PC-9 (cell line): ENCODE measurements at regions not wholly inside any gene's neighbourhood (a gene's known extent, or its start where the extent isn't known, plus 50 kb on each side); places are given as distances from the start of the nearest gene placed in this dataset.

Source experiments
- BruUV-seq: library from RNA; stranded (reverse); fragments of 400-500 nt; replicated peaks from 2 replicates; lab custom pipeline; 2021; lab: Mats Ljungman, UMichigan
- CTCF ChIA-PET: fragments of 300-600 bp; sonication (Branson Sonifier 250); formaldehyde crosslinking; loops from one replicate; lab custom pipeline; 2022; ENCODE audit warnings: antibody characterized with exemption; lab: Charles Lee
- POLR2A ChIA-PET: fragments of 300-600 bp; sonication (Branson Sonifier 250); formaldehyde crosslinking; loops from one replicate; lab custom pipeline; 2022; ENCODE audit warnings: antibody characterized with exemption; ENCODE audit not compliant: unreplicated experiment; lab: Charles Lee
- DNase-seq, 2 experiments: peaks; one replicate each; pipeline versions ENCODE4 v3.0.0 to v3.0.0-alpha.2; 2015 to 2022; ENCODE audit warnings: mixed read lengths in 1 of 2
- H2AFZ ChIP-seq: fragments of 200-600 bp; sonication (generic); 2 replicates; pipeline ENCODE4 v1.8.1; 2017; ENCODE audit warnings: antibody characterized with exemption
- H3F3A ChIP-seq: fragments of 200-600 bp; sonication (generic); 2 replicates; pipeline ENCODE4 v1.8.1; 2017; ENCODE audit warnings: antibody characterized with exemption, mild to moderate bottlenecking, low read depth; ENCODE audit not compliant: insufficient read depth
- H3K27ac ChIP-seq: fragments of 200-600 bp; sonication (generic); 2 replicates; pipeline ENCODE4 v1.6.1; 2016; ENCODE audit warnings: mixed run types
- H3K27me3 ChIP-seq: fragments of 200-600 bp; sonication (generic); 2 replicates; pipeline ENCODE4 v1.6.1; 2016; ENCODE audit warnings: low read depth, mixed run types; ENCODE audit not compliant: insufficient read depth
- H3K36me3 ChIP-seq: fragments of 200-600 bp; sonication (generic); 2 replicates; pipeline ENCODE4 v1.6.1; 2016; ENCODE audit warnings: low read depth, mixed run types
- H3K4me1 ChIP-seq: fragments of 200-600 bp; sonication (generic); replicated peaks from 2 replicates; pipeline ENCODE4 v1.6.1; 2016; ENCODE audit warnings: mixed run types; ENCODE audit not compliant: insufficient read depth
- H3K4me2 ChIP-seq: fragments of 200-600 bp; sonication (generic); 2 replicates; pipeline ENCODE4 v1.6.1; 2017; ENCODE audit warnings: mixed run types
- H3K4me3 ChIP-seq: fragments of 200-600 bp; sonication (generic); 2 replicates; pipeline ENCODE4 v1.6.1; 2016; ENCODE audit warnings: mixed run types
- H3K79me2 ChIP-seq: fragments of 200-600 bp; sonication (generic); 2 replicates; pipeline ENCODE4 v1.6.1; 2017; ENCODE audit warnings: low read depth, mixed run types
- H3K9me2 ChIP-seq: fragments of 200-600 bp; sonication (generic); 2 replicates; pipeline ENCODE4 v1.8.1; 2017; ENCODE audit warnings: mild to moderate bottlenecking; ENCODE audit not compliant: insufficient read depth
- H3K9me3 ChIP-seq: fragments of 200-600 bp; sonication (generic); 2 replicates; pipeline ENCODE4 v1.8.1; 2016; ENCODE audit warnings: low read depth; ENCODE audit not compliant: insufficient read depth
- H4K20me1 ChIP-seq: fragments of 200-600 bp; sonication (generic); 2 replicates; pipeline ENCODE4 v1.8.1; 2017; ENCODE audit not compliant: insufficient read depth
- CTCF ChIP-seq: fragments of 200-600 bp; sonication (generic); conservative IDR thresholded peaks from 2 replicates; pipeline ENCODE4 v1.6.1; 2017; ENCODE audit warnings: mixed run types, antibody characterized with exemption, mild to moderate bottlenecking, moderate library complexity
- EZH2 ChIP-seq: fragments of 200-600 bp; sonication (generic); IDR thresholded peaks from 2 replicates; pipeline ENCODE4 v1.8.0; 2017; ENCODE audit warnings: antibody characterized with exemption, low read depth
- intact Hi-C: fragments of 100-400 bp; cut with micrococcal nuclease; formaldehyde crosslinking; loops from one replicate; pipeline ENCODE4 v1.10.0; 2022; ENCODE audit not compliant: unreplicated experiment

- CTCF ChIA-PET, result no interaction called here
- no peaks in the 10 kb centered on the region for H3K9me3 ChIP-seq
- no peak for TF ChIP-seq CTCF
- TF ChIP-seq EZH2, result no peak
- H3K4me2 ChIP-seq, result no peak overlapping the region
- no peak for DNase-seq
- H3K4me1 ChIP-seq, result no peaks in the 10 kb centered on the region
- H3K27me3 ChIP-seq, result no peaks in the 10 kb centered on the region
- no peaks in the 10 kb centered on the region for H3F3A ChIP-seq
- H2AFZ ChIP-seq, result no peak overlapping the region
- H3K4me3 ChIP-seq, result no peak overlapping the region
- no peaks in the 10 kb centered on the region for H3K79me2 ChIP-seq
- no peak overlapping the region for H3K27ac ChIP-seq
- intact Hi-C loops, result no loop called here
- no TSS peak for BruUV-seq
- no peaks in the 10 kb centered on the region for H3K36me3 ChIP-seq
- H4K20me1 ChIP-seq, result no peaks in the 10 kb centered on the region
- POLR2A ChIA-PET, result no interaction called here
- H3K9me2 ChIP-seq, result no peaks in the 10 kb centered on the region
These were observed 253.2 kb downstream of the HAO1 start for GRCh38 chr20:7687065-7687464.

- DNase-seq, result no peak
- Histone ChIP-seq H3K4me2 (no peak overlapping the region), H3K27ac (no peak overlapping the region), H3K36me3 (no peaks in the 10 kb centered on the region), H3K9me2 (no peaks in the 10 kb centered on the region), H3F3A (no peaks in the 10 kb centered on the region), H2AFZ (no peak overlapping the region), H3K4me3 (no peak overlapping the region), H4K20me1 (no peaks in the 10 kb centered on the region), H3K27me3 (no peaks in the 10 kb centered on the region), H3K79me2 (no peaks in the 10 kb centered on the region), H3K9me3 (no peaks in the 10 kb centered on the region), H3K4me1 (no peaks in the 10 kb centered on the region)
- TF ChIP-seq CTCF, result no peak
- TF ChIP-seq EZH2, result no peak
- intact Hi-C loops, result no loop called here
- ChIA-PET CTCF (no interaction called here), POLR2A (no interaction called here)
- BruUV-seq, result no TSS peak
These were observed 251.1 kb downstream of the HAO1 start for GRCh38 chr20:7689151-7689550.

GRCh38 chr20:7691647-7692269, 248.5 kb downstream of the HAO1 start:
- no peaks in the 10 kb centered on the region for H3K4me1 ChIP-seq
- DNase-seq, result no peak
- no peaks in the 10 kb centered on the region for H3K79me2 ChIP-seq
- TF ChIP-seq EZH2, result no peak
- TF ChIP-seq CTCF, result no peak
- no peaks in the 10 kb centered on the region for H3K9me2 ChIP-seq
- no peak overlapping the region for H3K4me3 ChIP-seq
- no peaks in the 10 kb centered on the region for H3F3A ChIP-seq
- H2AFZ ChIP-seq, result no peak overlapping the region
- H3K9me3 ChIP-seq, result no peaks in the 10 kb centered on the region
- intact Hi-C loops, result no loop called here
- H3K27ac ChIP-seq, result no peak overlapping the region
- H3K36me3 ChIP-seq, result no peaks in the 10 kb centered on the region
- CTCF ChIA-PET, result no interaction called here
- no peaks in the 10 kb centered on the region for H4K20me1 ChIP-seq
- no TSS peak for BruUV-seq
- no peak overlapping the region for H3K4me2 ChIP-seq
- POLR2A ChIA-PET, result no interaction called here
- H3K27me3 ChIP-seq, result peaks cover 13% of the 10 kb centered on the region; the same call in 1 of the 2 replicates
